Muscle of arm (tissue), 1 donor: ENCODE measurements at regions not wholly inside any gene's neighbourhood (a gene's known extent, or its start where the extent isn't known, plus 50 kb on each side); places are given as distances from the start of the nearest gene placed in this dataset.
"Not testable (repeated sequence)": the region's sequence is repeated elsewhere in the genome, so short reads cannot be mapped to it uniquely, and the experiment has no call there.

ENCODE experiments used
- DNase-seq: peaks from one replicate; pipeline ENCODE4 v3.0.0-alpha.2; 2013

GRCh38 chr1:113298941-113299340 is 91.4 kb upstream of the MAGI3 start:
- no peak for DNase-seq

DNA sequence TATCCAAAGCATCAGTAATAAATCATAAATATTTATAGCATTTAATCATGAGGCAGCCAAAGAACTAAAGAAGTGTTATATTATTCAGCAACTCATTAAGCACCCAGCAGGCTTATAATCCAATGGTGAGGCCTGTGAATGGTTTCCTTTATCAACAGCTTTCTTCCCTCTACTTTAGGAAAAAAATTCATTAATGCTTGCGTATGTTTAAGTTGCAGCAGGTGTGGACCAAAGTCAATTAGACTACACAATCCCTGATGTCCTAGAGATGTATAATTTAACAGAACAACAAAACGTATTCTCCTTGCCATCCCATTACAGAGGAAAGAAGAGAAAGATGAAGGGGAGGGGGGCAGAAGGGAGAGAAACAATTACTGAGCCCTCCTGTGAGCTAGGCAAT is 87.7 kb upstream of the MAGI3 start:
- no peak for DNase-seq

DNA sequence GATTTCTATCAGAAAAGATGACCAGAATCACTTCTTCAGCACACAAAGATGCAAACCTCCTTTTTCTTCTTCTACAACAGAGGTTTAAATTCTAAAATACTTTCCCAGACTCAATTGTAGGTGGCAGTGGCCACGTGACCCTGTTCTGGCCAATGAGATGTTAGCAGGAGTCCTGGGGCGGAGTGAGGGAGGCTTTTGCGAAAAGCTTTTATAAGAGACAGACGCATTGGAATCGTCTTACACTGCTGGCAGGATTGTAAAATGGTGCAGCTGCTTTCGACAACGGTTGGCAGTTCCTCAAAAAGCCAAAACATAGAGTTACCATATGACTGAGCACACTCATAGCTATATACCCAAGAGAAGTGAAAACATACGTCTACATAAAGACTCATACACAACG is 87.0 kb upstream of the MAGI3 start:
- peak; percentile 5 for DNase-seq

- not testable (repeated sequence) for DNase-seq
Measured at GRCh38 chr1:113305029-113305428, 85.3 kb upstream of the MAGI3 start.

DNA sequence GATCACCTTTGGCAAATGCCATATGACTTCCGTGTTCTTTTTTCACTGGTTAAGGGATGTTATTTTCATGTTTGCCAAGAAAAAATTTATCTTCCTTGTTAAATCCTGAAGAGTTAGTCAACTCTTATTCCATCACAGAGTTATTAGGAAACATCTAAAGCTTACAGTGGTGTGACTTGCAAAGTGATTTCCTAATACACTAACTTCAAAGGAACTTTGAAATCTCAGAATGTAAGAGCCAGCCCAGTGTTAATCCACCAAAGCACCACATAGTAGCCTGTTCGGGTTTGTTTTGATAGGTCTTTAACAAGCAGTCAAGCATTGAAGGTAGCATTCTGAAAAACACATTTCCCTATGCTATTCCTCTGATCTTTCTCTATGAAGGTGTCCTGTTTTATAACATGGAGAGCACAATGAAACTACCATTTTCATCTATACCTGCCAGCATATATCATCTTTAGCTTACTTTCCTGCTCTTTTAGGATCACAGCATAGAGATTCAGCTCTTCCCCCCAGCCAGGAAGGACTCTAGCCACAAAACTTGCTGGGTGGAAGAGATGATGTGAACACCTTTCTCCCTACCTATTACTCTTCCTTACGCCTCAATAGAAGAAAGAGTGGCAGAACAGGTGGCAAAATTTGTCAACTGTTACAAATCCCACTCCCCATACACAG is 82.4 kb upstream of the MAGI3 start:
- DNase-seq, result no peak

- DNase-seq, result not testable (repeated sequence)
Measured at GRCh38 chr1:113312651-113313050, 77.7 kb upstream of the MAGI3 start.

GRCh38 chr1:113314600-113314999 is 75.7 kb upstream of the MAGI3 start:
- no peak for DNase-seq

- no peak for DNase-seq
Measured at GRCh38 chr1:113320272-113320671, 70.0 kb upstream of the MAGI3 start.

- no peak for DNase-seq
Measured at GRCh38 chr1:113320972-113321680, 69.2 kb upstream of the MAGI3 start.

DNA sequence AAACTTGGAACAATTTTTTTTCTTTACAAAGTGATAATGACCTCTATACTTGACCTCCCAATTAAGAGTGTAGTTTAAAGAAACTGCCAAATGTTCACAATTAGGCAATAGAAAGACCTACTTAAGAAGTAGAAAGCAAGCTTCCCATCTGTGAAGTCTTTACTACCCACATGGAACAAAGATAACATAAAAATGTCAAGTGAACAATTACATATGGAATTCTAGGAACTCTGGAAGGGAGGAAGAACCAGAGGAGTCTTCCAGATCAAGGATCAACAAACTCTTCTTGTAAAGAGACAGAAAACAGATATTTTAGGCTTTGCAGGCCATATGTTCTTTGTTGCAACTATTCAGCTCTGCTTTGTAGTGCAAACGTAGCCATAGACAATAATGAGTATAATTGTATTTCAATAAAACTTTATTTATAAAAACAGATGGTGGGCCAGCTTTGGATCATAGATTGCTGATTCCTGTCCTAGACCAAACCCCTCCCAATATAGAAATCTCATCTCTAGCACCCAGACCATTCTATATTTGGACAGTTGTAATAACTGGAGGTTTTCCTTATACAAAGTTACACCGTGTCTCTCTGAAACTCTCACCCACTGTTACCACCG is 68.4 kb upstream of the MAGI3 start:
- DNase-seq, result no peak

DNA sequence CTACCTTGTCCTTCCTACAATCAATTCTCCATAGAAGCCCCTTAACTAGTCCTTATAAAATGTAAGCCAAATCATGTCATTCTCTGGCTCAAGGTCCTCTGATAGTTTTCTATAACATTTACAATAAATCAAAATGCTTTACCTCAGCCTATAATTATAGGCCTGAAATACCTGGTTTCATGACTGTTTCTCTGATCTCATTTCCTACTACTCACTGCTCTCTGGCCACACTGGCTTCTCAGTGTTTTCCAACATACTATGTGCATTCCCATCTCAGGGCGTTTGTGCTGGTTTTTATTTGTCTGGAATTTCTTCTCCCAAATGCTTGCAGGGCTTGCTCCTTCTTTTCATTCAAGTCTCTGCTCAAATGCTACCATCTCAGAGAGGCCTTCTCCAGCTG is 67.9 kb upstream of the MAGI3 start:
- DNase-seq, result no peak

DNA sequence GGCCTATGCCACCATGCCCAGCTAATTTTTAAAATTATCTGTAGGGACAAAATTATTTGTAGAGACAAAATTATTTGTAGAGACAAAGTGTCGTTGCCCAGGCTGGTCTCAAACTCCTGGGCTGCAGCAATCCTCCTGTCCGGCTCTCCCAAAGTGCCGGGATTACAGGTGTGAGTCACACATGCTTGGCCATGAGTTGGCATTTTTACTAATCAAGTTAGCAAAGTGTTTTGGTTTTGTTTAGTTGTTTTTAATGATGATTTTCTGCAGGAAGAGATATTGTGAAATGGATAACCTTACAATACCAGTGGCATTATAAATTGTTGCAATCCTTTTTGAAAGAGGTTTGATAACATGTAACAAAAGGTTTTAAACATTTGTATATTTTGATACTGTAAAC is 65.3 kb upstream of the MAGI3 start:
- no peak for DNase-seq

- DNase-seq, result no peak
Measured at GRCh38 chr1:113326976-113327375, 63.3 kb upstream of the MAGI3 start.

DNA sequence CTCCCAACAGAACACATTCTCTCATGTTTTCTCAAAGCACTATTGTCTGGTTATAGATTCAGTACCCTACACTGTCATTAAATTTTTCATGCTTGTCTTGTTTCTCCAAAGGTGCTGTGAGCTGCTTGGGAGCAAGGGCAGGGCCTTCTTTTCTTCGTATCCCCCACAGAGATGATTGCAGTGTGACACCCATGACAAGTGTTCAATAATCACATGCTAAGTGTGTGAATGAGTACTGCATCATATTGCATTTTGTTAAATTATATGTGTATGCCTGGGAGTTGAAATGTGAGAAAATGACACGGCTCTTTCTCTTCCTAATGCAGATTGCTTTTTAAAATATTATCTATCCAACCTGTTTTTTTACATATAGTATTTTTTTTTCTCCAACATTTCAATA is 57.3 kb upstream of the MAGI3 start:
- DNase-seq, result no peak

GRCh38 chr1:113340038-113340437 is 50.3 kb upstream of the MAGI3 start:
- DNase-seq, result no peak
